Glomerular visceral epithelial cell (primary cell): ENCODE measurements at regions not wholly inside any gene's neighbourhood (a gene's known extent, or its start where the extent isn't known, plus 50 kb on each side); places are given as distances from the start of the nearest gene placed in this dataset.

Source experiments
- DNase-seq: peaks from one replicate; pipeline ENCODE4 v3.0.0-alpha.2; 2016; ENCODE audit errors: extremely low spot score

DNA sequence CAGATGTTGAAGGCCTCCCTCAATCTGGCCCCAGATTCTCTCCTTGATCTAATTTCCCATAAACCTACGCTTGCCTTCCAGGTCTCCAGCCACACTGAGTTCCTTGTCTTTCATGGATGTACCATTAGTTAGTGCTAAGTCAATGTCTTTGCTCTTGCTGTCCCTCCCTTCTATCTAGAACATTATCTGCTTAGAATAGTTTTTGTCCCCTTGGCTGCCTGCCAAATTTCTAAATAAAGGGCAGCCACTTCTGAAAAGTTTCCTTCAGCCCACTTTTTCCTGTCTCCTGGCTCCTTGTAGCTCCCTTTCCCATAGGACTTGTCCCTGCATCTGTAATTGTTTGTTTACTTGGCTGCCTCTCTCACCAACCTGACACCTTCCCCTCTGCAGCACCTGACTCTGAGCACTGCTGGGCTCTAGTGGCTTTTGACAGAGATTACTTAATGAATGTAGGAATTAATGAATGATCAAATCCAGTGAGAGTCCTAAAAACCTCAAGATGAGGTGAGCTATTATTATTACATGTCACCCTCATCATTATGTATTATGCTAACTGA lies 58.3 kb downstream of the CXCL12 start:
- DNase-seq: no peak

DNA sequence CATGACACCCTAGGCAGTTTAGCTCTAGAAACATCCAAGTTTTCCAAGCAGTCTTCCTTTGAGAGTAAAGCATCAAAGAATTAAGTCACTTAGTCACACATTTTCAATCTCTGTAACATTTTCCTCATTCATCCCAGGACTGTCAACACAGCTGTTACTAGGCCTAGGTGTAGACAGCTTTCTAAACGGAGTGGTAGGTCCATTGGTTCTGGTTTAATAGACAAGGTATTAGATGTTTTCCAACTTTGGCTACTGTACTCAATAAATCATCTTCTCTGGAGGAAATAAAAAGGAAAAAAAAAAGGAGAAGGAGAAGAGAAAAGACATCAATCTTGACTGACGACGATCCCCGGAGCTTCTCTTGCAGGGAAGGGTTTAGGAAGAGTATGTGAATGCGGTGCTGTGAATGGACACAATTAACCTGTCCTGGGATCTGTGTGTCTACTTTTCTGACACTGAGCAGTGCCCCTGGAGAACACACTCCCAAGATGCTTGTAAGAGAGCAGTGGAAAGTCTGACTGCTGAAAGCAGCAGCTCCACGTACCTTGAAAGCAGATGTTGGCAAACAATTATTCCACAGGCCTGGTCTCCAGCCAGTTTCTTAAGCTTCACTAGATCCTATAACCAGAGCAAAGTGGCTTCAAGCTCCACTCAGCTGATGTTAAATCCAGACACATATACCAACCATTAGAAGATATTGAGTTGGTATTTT lies 59.1 kb downstream of the CXCL12 start:
- no peak for DNase-seq

DNA sequence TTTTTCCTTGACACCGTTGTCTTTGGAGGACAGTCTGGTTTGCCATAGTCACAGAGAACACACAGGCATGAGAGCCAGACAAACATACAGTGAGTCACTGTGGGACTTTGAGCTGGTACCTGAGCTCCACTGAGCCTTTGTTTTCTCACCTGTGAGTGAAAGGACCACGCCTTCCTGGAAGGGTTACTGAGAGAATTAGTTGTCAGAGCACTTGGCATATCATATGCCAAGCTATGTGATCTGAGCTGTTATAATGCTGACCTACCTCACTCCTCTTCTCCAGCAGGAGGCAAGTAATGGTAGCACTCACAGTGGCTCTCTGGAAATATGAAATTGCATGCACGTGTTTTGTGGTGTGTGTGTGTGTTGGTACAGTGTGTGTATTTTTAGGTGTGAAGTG lies 59.7 kb downstream of the CXCL12 start:
- no peak for DNase-seq

DNA sequence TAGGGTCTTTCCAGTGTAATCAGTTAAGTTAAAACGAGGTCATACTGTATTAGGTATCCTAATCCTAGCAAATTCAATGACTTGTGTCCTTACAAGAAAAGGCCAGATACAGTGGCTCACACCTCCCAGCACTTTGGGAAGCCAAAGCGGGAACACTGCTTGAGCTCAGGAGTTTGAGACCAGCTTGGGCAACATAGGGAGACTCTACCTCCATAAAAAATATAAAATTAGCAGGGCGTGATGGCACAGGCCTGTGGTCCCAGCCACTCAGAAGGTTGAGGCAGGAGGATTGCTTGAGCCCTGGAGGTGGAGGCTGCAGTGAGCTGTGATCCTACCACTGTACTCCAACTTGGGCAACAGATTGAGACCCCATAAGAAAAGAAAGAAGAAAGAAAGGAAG lies 61.1 kb downstream of the CXCL12 start:
- no peak for DNase-seq

DNA sequence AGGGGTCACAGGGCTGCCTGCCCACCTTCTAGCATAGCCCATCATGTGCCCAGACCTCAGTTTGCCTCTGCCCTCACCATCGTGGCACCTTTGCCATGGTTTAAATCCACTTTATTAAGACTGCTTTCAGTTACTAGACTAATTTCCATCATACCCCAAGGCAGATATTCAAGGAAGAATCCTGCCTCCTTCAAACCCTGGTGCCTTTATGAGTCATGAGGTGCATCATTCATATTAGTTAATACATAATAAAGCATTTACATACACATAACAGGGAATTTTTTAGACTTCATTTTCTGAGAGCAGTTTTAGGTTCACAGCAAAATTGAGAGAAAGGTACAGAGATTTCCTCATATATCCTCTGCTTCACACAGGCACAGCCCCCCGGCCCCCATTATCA lies 62.8 kb downstream of the CXCL12 start:
- DNase-seq: no peak

DNA sequence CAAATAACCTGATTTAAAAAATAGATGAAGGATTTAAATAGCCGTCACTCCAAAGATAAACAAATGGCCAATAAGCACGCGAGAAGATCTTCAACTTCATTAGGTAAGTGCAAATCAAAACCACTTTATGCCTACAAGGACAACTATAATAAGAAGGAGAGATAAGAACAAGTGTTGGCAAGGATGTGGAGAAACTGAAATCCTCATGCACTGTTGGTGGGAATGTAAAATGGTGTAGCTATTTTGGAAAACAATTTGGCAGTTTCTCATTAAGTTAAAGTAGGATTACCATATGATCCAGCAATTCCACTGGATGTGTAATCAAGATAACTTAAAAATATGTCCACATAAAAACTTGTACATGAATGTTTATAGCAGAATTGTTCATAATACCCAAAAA lies 64.1 kb downstream of the CXCL12 start:
- no peak for DNase-seq

DNA sequence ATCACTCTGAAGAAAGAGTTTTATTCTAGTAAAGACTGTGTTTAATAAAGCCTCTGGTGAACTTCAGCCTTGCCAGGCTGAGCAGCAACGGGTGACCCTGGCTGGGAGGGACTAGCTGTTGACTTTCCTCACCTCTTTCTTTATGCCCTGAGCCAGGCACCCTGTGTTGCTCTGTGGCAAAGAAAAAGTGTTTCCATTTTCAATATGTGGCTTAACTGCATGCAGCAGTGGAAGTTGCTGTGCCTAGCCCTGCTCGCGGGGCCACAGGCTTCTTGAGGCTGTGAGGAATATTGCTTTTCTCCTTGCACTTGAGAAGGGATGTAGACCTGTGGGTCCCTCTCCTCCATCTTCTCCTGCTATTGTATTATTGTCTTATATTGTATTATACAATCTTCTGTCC lies 67.0 kb downstream of the CXCL12 start:
- no peak for DNase-seq

DNA sequence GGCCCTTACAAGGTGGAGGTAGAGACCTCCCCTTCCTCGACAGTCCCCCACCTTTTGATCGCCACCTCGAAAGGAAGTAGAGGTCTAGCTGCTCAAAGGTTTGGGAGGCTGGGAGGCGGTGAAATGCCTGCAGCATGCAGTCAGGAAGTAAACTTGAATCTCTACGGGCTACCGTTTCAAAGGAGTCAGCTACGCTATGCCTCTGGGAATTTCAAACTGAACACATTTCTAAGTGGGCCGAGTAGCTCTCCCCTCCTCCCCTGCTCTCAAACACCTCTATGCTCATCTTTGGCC lies 68.0 kb downstream of the CXCL12 start:
- no peak for DNase-seq

DNA sequence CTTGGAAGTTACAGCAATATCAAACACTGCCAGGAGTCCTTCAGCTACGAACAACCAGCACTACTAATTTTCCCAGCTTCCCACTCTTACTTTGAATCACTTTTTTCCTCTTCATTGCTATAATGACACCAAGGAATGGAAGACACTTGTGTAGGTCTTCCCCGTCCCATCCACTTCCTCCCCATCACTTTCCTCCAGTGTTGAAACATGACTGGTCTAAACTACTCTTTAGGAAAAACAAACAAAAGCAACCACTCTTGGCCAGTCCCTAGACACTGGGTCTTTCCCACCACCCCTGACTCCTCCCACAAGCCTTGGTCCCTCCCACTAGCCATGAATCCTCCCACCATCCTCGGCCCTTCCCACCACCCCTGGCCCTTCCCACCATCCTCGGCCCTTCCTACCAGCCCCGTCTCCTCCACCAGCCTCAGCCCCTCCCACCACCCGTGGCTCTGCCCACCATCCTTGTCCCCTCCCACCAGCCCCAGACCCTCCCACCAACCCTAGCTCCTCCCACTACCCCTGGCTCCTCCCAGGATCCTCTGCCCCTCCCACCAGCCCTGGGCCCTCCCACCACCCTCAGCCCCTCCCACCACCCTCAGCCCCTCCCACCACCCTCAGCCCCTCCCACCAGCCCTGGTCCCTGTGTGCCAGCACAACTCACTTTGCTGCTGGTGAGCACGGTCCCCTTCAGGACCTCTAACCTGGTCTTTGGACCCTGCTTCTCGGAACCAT lies 68.5 kb downstream of the CXCL12 start:
- no peak for DNase-seq

DNA sequence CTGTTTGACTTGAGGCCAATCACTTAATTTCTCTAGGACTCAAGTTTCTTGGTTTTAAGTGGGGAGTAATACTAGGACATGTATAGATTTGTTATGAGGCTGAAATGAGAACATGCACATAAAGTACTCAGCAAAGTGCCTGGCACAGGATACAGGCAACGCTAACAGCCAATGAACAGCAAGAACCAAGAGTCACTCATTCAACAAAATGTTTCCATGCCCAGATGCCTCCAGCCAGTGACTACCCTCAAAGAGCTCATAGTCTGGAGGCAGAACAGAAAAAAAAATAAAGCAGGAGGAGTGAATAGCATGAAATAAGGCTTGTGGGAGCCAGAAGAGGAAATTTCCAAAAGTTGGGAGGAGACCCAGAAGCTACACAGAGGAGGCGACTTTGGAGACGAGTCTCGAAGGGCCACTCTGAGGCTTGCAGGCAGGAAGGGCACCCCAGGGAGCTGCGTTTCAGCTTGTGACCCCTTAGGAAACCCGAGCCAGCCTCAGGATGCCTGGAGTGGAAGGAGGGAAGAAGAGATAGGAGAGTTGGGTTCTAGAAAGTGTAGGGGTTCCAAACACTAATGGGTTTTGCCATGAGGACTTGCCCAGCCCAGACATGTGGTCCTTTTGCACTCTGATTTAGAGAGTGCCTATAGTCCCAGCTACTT lies 70.0 kb downstream of the CXCL12 start:
- no peak for DNase-seq

DNA sequence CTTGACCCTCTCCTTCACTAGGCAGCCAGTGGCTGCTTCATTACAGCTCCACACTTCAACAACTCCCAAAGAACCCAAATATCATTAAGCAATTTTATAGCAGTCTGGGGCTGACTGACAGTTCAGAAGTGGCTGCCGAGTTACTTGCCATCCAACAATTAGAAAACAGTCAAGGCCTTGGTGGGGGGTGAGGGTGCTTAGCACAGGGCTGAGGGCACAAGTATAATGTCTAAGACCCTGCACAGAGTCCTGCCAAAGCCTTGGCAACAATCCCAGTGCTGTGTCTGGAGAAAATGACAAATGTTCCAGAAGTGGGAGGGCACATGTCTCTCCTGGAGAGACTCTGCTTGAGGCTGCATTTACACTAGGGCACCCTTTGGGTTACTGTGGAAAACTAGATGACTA lies 71.1 kb downstream of the CXCL12 start:
- DNase-seq: peak; percentile 48

DNA sequence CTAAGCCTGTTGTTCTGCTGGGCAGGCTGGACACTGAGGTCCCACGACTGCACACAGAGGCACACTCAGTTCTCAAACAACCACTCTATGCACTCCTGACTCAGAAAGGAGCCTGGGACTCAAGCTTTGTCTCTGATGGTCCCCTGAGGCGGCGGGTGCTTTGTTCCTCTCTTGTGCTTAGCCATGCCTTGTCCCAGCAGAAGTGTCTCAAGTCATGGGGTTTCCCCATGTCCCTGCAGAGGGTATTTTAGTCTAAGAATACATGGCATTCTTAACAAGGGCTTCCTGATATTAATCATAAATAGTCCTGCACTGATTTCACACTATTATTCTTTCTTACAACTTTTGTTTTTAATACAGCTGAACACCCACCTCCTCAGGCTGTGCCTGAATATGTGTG lies 72.5 kb downstream of the CXCL12 start:
- DNase-seq: no peak

DNA sequence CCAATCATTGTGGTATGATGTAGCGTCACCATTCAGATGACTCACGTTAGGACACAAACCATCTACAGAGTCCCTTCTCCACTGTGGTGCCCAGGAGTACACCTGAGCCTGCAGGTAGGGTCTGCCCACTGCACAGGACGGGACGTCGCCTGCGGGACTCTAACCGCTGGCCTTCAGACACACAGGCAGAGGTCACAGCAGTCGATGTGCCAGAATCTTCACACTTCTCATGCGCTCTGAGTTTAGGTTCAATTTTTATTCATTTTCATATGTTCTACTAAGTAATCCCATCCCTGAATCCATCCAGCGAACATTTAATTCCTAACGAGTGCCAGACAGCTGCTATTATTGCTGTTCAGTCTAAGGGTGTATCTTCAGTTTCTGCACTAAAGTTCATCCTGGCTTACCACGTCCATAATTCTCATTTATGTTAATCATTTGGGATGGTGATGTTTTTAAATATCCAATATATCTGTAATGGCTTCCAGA lies 73.3 kb downstream of the CXCL12 start:
- no peak for DNase-seq

DNA sequence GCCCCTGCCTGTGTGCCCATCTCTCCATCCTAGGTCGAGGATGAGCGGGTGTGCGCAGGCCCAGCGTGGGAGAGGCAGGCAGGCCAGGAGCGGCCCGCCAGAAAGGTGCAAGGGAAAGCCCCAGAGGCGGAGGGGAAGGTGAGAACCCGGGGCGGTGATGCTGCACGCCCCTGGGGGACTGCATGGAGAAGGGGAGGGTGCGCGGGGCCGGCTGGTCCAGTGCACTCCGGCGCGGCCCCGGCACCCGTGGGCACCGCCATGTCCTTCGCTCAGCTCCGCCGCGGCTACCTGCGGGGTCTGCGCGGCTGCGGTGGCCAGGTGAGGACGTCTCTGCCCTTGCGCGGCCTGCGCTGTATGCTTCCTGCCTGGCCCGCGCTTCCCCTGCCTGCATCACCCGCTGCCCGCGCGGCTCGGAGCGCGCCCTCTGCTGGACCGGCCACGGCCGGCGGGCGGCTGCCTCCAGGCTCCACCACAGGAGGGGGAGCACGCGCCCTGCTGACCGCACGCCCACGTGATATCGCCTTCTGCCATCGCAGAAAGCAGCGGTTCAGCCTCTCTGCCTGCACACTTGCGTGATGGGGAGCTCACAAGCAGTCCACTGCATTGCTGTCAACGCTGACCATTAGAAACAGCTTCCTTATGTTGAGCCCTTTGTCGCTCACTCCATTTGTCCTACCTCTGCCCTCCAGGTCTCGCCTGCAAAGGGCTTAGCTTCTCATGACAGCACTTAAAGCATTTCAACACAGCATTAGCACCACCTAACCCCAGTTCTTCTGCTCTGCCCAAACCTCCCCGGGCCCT lies 73.9 kb downstream of the CXCL12 start:
- peak; percentile 77 for DNase-seq

DNA sequence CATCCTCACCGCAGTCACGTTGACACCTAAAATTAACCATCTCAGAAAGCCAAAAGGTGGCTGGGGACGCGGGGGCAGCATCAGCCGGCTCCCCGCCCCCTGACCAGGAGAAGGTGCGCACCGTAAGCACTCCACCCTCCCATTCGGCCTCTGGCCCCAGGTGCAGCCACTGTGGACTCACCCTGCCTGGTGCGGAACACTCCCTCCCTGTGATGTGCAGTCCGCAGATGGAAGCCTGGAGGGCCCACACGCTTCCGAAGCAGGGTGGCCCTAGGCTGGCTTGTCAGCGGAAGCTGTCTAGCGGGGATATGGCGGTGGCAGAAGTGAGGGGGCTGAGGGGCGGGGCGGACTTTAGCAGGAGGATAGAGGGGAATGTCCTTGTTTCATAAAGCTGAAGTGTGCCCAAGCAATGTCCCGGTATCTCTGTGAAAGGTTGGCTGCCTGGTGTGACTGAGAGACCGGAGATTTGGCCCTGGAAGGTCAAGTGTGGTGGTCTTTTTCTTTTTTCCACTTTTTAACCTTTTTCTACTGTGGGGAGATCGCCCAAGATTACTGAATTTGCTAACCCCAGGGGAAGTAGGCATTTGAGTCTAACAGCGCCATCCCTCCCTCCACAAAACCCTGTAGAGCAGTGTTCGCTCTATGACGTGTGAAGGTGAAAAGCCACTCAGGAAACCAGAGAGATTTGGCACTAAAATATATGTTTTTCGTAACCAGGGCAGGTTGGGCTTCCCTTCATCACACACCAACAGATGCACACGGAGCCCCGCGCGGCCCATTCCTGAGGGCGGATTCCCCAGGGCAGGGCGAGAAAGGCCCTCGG lies 74.7 kb downstream of the CXCL12 start:
- no peak for DNase-seq

DNA sequence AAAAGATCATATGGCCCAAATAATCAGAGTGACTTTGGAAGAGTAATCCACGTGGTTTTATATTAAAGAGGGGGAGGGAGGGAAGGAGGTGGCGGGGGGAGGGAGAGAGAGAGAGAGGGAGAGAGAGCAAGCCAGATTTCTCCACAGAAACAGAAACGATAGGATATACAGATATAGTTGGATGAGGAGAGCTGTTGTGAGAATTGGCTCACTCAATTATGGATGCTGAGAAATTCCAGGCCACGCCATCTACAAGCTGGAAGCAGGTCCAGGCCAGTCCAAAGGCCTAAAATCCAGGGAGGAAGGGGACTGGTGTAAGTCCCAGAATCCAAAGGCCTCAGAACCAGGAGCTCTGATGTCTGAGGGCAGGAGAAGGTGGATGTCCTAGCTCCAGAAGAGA lies 75.5 kb downstream of the CXCL12 start:
- DNase-seq: no peak

DNA sequence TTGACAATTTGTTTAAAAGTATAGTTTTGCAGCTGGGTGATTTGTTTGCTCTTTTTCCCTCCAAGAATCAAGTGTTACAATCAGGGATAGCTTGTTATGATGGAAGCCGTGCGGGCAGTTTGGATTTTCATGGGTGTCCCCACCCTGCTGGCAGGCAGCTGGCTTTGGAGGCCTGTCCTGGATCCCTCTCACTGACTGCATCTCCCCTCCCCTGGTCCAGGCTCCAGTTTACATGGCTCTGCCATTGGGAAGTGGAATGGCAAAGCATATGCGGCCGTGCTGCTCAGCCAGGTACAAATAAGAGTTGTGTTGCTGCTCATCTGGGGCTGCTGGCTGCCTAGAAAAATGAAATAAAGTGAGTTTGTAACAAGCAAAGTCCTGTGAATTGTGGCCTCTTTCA lies 76.0 kb downstream of the CXCL12 start:
- no peak for DNase-seq

DNA sequence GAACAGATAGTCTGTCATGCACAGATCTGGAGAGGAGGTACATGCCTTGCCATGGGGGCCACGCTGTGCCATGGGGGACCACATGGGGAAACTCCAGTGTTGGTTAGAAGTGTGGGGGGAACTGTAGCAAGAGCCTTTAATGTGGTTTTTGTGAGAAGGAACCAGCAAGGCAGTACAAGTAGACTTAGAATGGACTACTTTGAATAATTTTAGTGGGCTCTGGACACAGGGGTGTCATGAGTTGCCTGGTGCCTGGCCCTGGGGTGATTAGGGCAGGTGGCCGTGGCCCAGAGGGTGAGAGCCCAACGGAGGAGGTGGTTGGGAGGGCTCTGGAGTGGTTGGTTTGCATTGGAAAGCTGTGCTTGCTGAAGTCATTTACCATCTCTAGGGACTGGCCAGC lies 77.2 kb downstream of the CXCL12 start:
- no peak for DNase-seq

DNA sequence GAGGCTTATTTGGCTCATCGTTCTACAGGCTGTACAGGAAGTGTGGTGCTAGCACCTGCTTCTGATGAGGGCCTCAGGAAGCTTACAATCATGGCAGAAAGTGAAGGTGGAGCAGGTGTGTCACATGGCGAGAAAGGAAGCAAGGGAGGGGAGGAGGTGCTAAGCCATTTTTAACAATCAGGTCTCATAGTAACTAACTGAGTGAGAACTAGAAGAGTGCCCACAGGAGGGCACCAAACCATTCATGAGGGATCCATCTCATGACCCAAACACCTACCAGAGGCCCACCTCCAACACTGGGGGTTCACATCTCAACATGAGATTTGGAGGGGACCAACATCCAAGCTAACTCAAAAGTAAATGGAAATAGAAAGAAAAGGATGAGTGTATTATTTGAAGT lies 78.1 kb downstream of the CXCL12 start:
- DNase-seq: no peak

DNA sequence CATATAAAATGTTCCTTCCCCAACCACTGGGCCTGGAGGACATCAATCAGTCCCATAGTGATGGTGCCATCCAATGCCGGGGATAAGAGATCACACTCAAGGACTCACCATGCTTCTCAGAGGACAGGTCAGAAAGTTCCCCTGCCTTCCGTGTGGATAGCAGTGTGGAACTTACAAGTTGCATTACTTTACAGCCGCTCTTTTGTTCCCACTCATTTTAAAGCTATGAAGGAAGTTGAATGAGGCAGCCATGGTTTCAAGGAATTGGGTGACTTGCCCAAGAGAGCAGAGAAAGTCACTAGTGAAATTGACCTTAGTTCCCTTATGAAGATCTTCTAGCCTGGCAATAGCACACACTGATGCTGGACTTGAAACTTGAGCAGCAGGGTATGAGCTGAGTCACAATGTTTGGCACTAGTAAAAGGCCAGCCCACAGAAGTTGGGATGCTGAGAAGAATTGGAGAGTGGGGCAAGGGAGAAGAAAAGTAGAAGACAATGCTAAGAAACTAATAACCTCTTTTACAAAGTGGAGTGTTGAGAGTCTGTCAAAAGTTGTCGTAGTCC lies 78.7 kb downstream of the CXCL12 start:
- peak; percentile 28 for DNase-seq
